CD14-positive monocyte (primary cell): ENCODE measurements at regions not wholly inside any gene's neighbourhood (a gene's known extent, or its start where the extent isn't known, plus 50 kb on each side); places are given as distances from the start of the nearest gene placed in this dataset.

ENCODE experiments used
- DNase-seq, 3 donors: peaks; one replicate each; pipeline ENCODE4 v3.0.0-alpha.2; 2011 to 2022
- H2AFZ ChIP-seq: 2 replicates; pipeline ENCODE4 v1.6.0; 2012; ENCODE audit warnings: mild to moderate bottlenecking, low read depth, low read length, inconsistent platforms; ENCODE audit not compliant: insufficient read depth, poor library complexity, severe bottlenecking
- H3K27ac ChIP-seq, 2 donors: 1 replicate in 1 of 2; 2 replicates in 1 of 2; pipeline ENCODE4 v1.5.1; 2012 to 2013; ENCODE audit warnings: low read length in 2 of 2, control low read depth in 1 of 2, inconsistent platforms in 1 of 2, low read depth in 1 of 2, mild to moderate bottlenecking in 1 of 2
- H3K27me3 ChIP-seq, 2 donors: one replicate each; pipeline versions ENCODE4 v1.6.0 to v1.6.1; 2011 to 2013; ENCODE audit warnings: low read length in 2 of 2; ENCODE audit not compliant: control insufficient read depth in 2 of 2, insufficient read depth in 2 of 2
- H3K36me3 ChIP-seq, 2 donors: replicated peaks in 1 of 2; 1 replicate in 1 of 2; 2 replicates in 1 of 2; pipeline versions ENCODE4 v1.5.1 to v1.6.1; 2012 to 2013; ENCODE audit warnings: low read length in 2 of 2, control low read depth in 1 of 2, inconsistent platforms in 1 of 2, mild to moderate bottlenecking in 1 of 2; ENCODE audit not compliant: insufficient read depth in 2 of 2, control insufficient read depth in 1 of 2
- H3K4me1 ChIP-seq, 2 donors: 1 replicate in 1 of 2; 2 replicates in 1 of 2; pipeline versions ENCODE4 v1.5.1 to v1.6.1; 2012 to 2013; ENCODE audit warnings: low read length in 2 of 2, control low read depth in 1 of 2, inconsistent platforms in 1 of 2, mild to moderate bottlenecking in 1 of 2, moderate library complexity in 1 of 2; ENCODE audit not compliant: insufficient read depth in 2 of 2, control insufficient read depth in 1 of 2
- H3K4me2 ChIP-seq: replicated peaks from 2 replicates; pipeline ENCODE3; 2012; ENCODE audit warnings: low read length, moderate library complexity, mild to moderate bottlenecking; ENCODE audit not compliant: poor library complexity, severe bottlenecking; ENCODE audit errors: extremely low read depth
- H3K4me3 ChIP-seq, 3 experiments: fragments of 200-600 bp in 1 of 3; sonication (generic) in 1 of 3; replicated peaks in 1 of 3; 1 replicate in 2 of 3; 2 replicates in 1 of 3; pipeline ENCODE4 v1.5.1; 2011 to 2013; ENCODE audit warnings: low read length in 3 of 3, mild to moderate bottlenecking in 3 of 3, control low read depth in 2 of 3, low read depth in 2 of 3, inconsistent platforms in 1 of 3, moderate library complexity in 1 of 3
- H3K79me2 ChIP-seq: 2 replicates; pipeline ENCODE4 v1.6.0; 2012; ENCODE audit warnings: mild to moderate bottlenecking, control low read depth, inconsistent platforms, low read length, moderate library complexity; ENCODE audit not compliant: insufficient read depth
- H3K9ac ChIP-seq: 2 replicates; pipeline ENCODE4 v1.6.0; 2017; ENCODE audit warnings: low read length, mild to moderate bottlenecking; ENCODE audit not compliant: insufficient read depth, poor library complexity, severe bottlenecking
- H3K9me3 ChIP-seq, 2 donors: replicated peaks in 1 of 2; 1 replicate in 1 of 2; 2 replicates in 1 of 2; pipeline versions ENCODE4 v1.5.1 to v1.6.1; 2012 to 2013; ENCODE audit warnings: low read length in 2 of 2, control low read depth in 1 of 2; ENCODE audit not compliant: control insufficient read depth in 1 of 2, insufficient read depth in 1 of 2
- H4K20me1 ChIP-seq: 2 replicates; pipeline ENCODE4 v1.6.0; 2012; ENCODE audit warnings: mild to moderate bottlenecking, low read length, control low read depth, moderate library complexity; ENCODE audit not compliant: insufficient read depth
- H3K27ac Mint-ChIP-seq, 7 donors: one replicate each; pipeline ENCODE4 v1.8.0; 2020; ENCODE audit warnings: mild to moderate bottlenecking in 7 of 7, mixed read lengths in 7 of 7, moderate library complexity in 6 of 7, inconsistent platforms in 2 of 7
- H3K27me3 Mint-ChIP-seq, 3 donors: one replicate each; pipeline ENCODE4 v1.8.0; 2021 to 2022; ENCODE audit warnings: low read depth in 3 of 3, mild to moderate bottlenecking in 3 of 3, mixed read lengths in 3 of 3, moderate library complexity in 3 of 3, inconsistent platforms in 1 of 3
- H3K36me3 Mint-ChIP-seq, 2 donors: one replicate each; pipeline ENCODE4 v1.8.0; 2020; ENCODE audit warnings: mixed read lengths in 2 of 2, inconsistent platforms in 1 of 2, mild to moderate bottlenecking in 1 of 2
- H3K4me1 Mint-ChIP-seq: one replicate; pipeline ENCODE4 v1.8.0; 2020; ENCODE audit warnings: mild to moderate bottlenecking, mixed read lengths
- H3K4me3 Mint-ChIP-seq, 2 donors: one replicate each; pipeline ENCODE4 v1.8.0; 2020; ENCODE audit warnings: mild to moderate bottlenecking in 2 of 2, mixed read lengths in 2 of 2, moderate library complexity in 1 of 2
- H3K9me3 Mint-ChIP-seq, 7 donors: one replicate each; pipeline ENCODE4 v1.8.0; 2020 to 2022; ENCODE audit warnings: mixed read lengths in 7 of 7, mild to moderate bottlenecking in 6 of 7, moderate library complexity in 6 of 7, inconsistent platforms in 2 of 7
- CTCF ChIP-seq: fragments of 200-600 bp; IDR thresholded peaks from one replicate; pipeline ENCODE4 v1.8.0; 2022; ENCODE audit warnings: antibody characterized with exemption, mild to moderate bottlenecking
- WGBS: methylation state at CpG from one replicate; pipeline ENCODE4 v1.1.5; 2013; ENCODE audit warnings: missing lambda C conversion rate; ENCODE audit not compliant: insufficient coverage; 5-methylcytosine and 5-hydroxymethylcytosine counted together
- intact Hi-C, 2 donors: fragments of 100-400 bp; cut with micrococcal nuclease; formaldehyde crosslinking; loops; one replicate each; pipeline versions ENCODE4 v1.15.0 to v1.15.1; 2023

DNA sequence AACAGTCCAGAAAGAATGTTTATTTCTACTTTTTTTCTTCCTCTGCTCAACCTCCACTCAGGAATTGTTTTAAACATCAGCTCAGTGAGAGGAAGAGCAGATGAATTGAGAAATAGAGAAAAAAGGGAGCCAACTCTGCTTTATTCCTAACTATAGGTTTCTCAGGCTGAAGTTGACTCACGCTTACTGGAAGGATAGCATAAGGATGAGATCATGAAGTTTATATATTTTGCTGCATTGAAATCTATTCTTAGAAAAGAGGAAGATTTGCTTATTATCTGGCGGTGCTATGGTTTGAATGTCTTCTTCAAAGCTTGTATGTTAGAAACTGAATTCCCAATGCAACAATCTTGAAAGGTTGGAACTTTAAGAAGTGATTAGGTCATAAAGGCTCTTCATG is 1673.4 kb upstream of the PCDH7 start:
- peaks cover 0 to 4% (median 1%) of the 10 kb centered on the region in 3 donors for H3K27me3 Mint-ChIP-seq

DNA sequence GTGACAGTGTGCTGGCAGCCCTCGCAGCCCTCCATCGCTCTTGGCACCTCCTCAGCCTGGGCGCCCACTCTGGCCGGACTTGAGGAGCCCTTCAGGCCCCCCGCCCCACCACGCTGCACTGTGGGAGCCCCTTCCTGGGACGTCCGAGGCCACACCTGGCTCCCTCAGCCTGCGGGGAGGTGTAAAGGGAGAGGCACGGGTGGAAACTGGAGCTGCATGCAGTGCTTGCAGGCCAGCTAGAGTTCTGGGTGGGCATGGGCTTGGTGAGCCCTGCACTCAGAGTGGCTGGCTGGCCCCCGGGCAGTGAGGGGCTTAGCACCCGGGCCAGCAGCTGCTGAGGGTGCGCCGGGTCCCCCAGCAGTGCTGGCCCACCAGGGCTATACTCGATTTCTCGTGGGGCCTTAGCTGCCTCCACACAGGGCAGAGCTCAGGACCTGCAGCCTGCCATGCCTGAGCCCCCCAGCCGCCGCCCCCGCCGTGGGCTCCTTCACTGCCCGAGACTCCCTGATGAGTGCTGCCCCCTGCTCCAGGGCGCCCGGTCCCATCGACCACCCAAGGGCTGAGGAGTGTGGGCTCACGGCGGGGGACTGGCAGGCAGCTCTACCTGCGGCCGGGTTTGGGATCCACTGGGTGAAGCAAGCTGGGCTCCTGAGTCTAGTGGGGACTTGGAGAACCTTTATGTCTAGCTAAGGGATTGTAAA is 1672.7 kb upstream of the PCDH7 start:
- no peak overlapping the region for H3K4me3 ChIP-seq
- H3K27ac Mint-ChIP-seq, result no peak overlapping the region
- no peaks in the 10 kb centered on the region for H3K36me3 Mint-ChIP-seq
- H4K20me1 ChIP-seq, result no peaks in the 10 kb centered on the region
- peaks cover 0 to 4% (median 1%) of the 10 kb centered on the region in 3 donors for H3K27me3 Mint-ChIP-seq
- H3K27ac ChIP-seq, result no peak overlapping the region
- intact Hi-C loops, result no loop called here
- no peaks in the 10 kb centered on the region for H3K4me1 Mint-ChIP-seq
- no peak overlapping the region for H3K4me2 ChIP-seq
- no peaks in the 10 kb centered on the region for H3K27me3 ChIP-seq
- H3K9ac ChIP-seq, result no peak overlapping the region
- no peaks in the 10 kb centered on the region for H3K36me3 ChIP-seq
- peaks cover 0 to 14% of the 10 kb centered on the region in 2 donors for H3K9me3 ChIP-seq
- TF ChIP-seq CTCF, result no peak
- no peak overlapping the region for H3K4me3 Mint-ChIP-seq
- no peaks in the 10 kb centered on the region for H3K4me1 ChIP-seq
- no peaks in the 10 kb centered on the region for H3K79me2 ChIP-seq
- 94% methylated on average over 26 of the region's 28 CpGs for WGBS
- H3K9me3 Mint-ChIP-seq, result peaks cover 0 to 6% (median 3%) of the 10 kb centered on the region in 7 donors
- no peak overlapping the region for H2AFZ ChIP-seq
- DNase-seq, result no peak

More for the DNA sequence above, 1673.4 kb upstream of the PCDH7 start:
- no peak overlapping the region for H3K4me2 ChIP-seq
- H4K20me1 ChIP-seq, result no peaks in the 10 kb centered on the region
- 83% methylated on average over 2 of the region's 2 CpGs for WGBS
- Mint-ChIP-seq H3K36me3 (no peaks in the 10 kb centered on the region), H3K4me3 (no peak overlapping the region), H3K9me3 (peaks cover 0 to 6% (median 3%) of the 10 kb centered on the region in 7 donors), H3K27ac (no peak overlapping the region), H3K4me1 (no peaks in the 10 kb centered on the region)
- no peak overlapping the region for H2AFZ ChIP-seq
- H3K9ac ChIP-seq, result no peak overlapping the region
- H3K36me3 ChIP-seq, result no peaks in the 10 kb centered on the region
- no peak for TF ChIP-seq CTCF
- no peaks in the 10 kb centered on the region for H3K79me2 ChIP-seq
- no peaks in the 10 kb centered on the region for H3K27me3 ChIP-seq
- H3K4me1 ChIP-seq, result no peaks in the 10 kb centered on the region
- DNase-seq, result no peak
- H3K4me3 ChIP-seq, result no peak overlapping the region
- H3K27ac ChIP-seq, result no peak overlapping the region
- intact Hi-C loops, result no loop called here
- H3K9me3 ChIP-seq, result peaks cover 0 to 14% of the 10 kb centered on the region in 2 donors
